Gastrocnemius medialis (tissue), 4 donors: ENCODE measurements at regions not wholly inside any gene's neighbourhood (a gene's known extent, or its start where the extent isn't known, plus 50 kb on each side); places are given as distances from the start of the nearest gene placed in this dataset.

ENCODE experiments used
- POLR2A ChIP-seq, 2 donors: fragments of 450-650 bp; IDR thresholded peaks; one replicate each; pipeline ENCODE4 v1.6.1; 2017; ENCODE audit warnings: antibody characterized with exemption in 2 of 2, mild to moderate bottlenecking in 2 of 2, moderate library complexity in 2 of 2
- TF ChIP-seq, protein P1 (sequence below), 5 experiments: fragments of 450-650 bp in 3 of 5; fragments of 200-600 bp in 2 of 5; sonication (generic) in 2 of 5; IDR thresholded peaks in 4 of 5; conservative IDR thresholded peaks in 1 of 5; 1 replicate in 4 of 5; 2 replicates in 1 of 5; pipeline ENCODE4 v1.5.1; 2016 to 2019; ENCODE audit warnings: antibody characterized with exemption in 5 of 5, mild to moderate bottlenecking in 3 of 5, moderate library complexity in 3 of 5

- TF ChIP-seq, protein P1, sequence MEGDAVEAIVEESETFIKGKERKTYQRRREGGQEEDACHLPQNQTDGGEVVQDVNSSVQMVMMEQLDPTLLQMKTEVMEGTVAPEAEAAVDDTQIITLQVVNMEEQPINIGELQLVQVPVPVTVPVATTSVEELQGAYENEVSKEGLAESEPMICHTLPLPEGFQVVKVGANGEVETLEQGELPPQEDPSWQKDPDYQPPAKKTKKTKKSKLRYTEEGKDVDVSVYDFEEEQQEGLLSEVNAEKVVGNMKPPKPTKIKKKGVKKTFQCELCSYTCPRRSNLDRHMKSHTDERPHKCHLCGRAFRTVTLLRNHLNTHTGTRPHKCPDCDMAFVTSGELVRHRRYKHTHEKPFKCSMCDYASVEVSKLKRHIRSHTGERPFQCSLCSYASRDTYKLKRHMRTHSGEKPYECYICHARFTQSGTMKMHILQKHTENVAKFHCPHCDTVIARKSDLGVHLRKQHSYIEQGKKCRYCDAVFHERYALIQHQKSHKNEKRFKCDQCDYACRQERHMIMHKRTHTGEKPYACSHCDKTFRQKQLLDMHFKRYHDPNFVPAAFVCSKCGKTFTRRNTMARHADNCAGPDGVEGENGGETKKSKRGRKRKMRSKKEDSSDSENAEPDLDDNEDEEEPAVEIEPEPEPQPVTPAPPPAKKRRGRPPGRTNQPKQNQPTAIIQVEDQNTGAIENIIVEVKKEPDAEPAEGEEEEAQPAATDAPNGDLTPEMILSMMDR (IDR thresholded peaks at IDR 0.05 in 4 of 5, conservative IDR thresholded peaks at IDR 0.05 in 1 of 5) = no peak
- TF ChIP-seq POLR2A (IDR thresholded peaks at IDR 0.05) = no peak
Measured at GRCh38 chr10:43923328-43923727, 274.6 kb upstream of the ZNF32 start.
